GM12878 (cell line): ENCODE measurements at regions not wholly inside any gene's neighbourhood (a gene's known extent, or its start where the extent isn't known, plus 50 kb on each side); places are given as distances from the start of the nearest gene placed in this dataset.

Experiments
- ATAC-seq: fragments of 200-7000 bp; cut with Tn5 transposase; 3 replicates; pipeline ENCODE4 v1.9.1; 2020; ENCODE audit warnings: mild to moderate bottlenecking, moderate library complexity
- BruUV-seq: library from RNA; stranded (reverse); fragments of 400-500 nt; replicated peaks from 2 replicates; lab custom pipeline; 2021; lab: Mats Ljungman, UMichigan
- CTCF ChIA-PET: fragments of 300-600 bp; sonication (Branson Sonifier 250); formaldehyde crosslinking; extraction: SDS; loops from one replicate; lab custom pipeline; 2021; ENCODE audit warnings: inconsistent platforms; lab: Yijun Ruan, JAX
- POLR2A ChIA-PET: fragments of 350-600 bp; formaldehyde crosslinking; extraction: SDS; loops from one replicate; lab custom pipeline; 2021; ENCODE audit warnings: inconsistent platforms; lab: Charles Lee
- RAD21 ChIA-PET: fragments of 300-600 bp; sonication (Branson Sonifier 250); formaldehyde crosslinking; loops from one replicate; lab custom pipeline; 2023; ENCODE audit warnings: antibody characterized with exemption; ENCODE audit not compliant: unreplicated experiment; lab: Charles Lee
- SMC1A ChIA-PET: fragments of 300-600 bp; sonication (Branson Sonifier 250); formaldehyde crosslinking; loops from one replicate; lab custom pipeline; 2023; ENCODE audit not compliant: unreplicated experiment, uncharacterized antibody; lab: Charles Lee
- DNase-seq: peaks from one replicate; pipeline ENCODE4 v3.0.0-alpha.2; 2011; ENCODE audit warnings: low read depth, low spot score
- FAIRE-seq: peaks from 3 replicates; lab custom pipeline; 2011; peaks lifted over from hg19 to GRCh38; lab: Jason Lieb, UNC
- H2AFZ ChIP-seq: 2 replicates; pipeline ENCODE4 v1.6.0; 2011; ENCODE audit warnings: low read depth, low read length, control low read depth; ENCODE audit not compliant: control insufficient read depth
- H3K27ac ChIP-seq: 2 replicates; pipeline ENCODE4 v1.5.1; 2011; ENCODE audit warnings: control low read depth; ENCODE audit not compliant: control insufficient read depth, insufficient read depth
- H3K27me3 ChIP-seq, 2 experiments: replicated peaks in 1 of 2; 2 replicates each; pipeline versions ENCODE4 v1.6.0 to v1.6.1; 2011; ENCODE audit warnings: low read length in 1 of 2; ENCODE audit not compliant: control insufficient read depth in 2 of 2, insufficient read depth in 2 of 2
- H3K36me3 ChIP-seq, 2 experiments: 2 replicates each; pipeline ENCODE4 v1.5.1; 2011; ENCODE audit warnings: low read length in 1 of 2; ENCODE audit not compliant: control insufficient read depth in 2 of 2, insufficient read depth in 2 of 2
- H3K4me1 ChIP-seq: 2 replicates; pipeline ENCODE4 v1.6.1; 2011; ENCODE audit warnings: mild to moderate bottlenecking, low read length, moderate library complexity, mixed read lengths; ENCODE audit not compliant: control insufficient read depth, insufficient read depth
- H3K4me2 ChIP-seq: 2 replicates; pipeline ENCODE4 v1.6.0; 2011; ENCODE audit warnings: control low read depth; ENCODE audit not compliant: control insufficient read depth, insufficient read depth
- H3K4me3 ChIP-seq: fragments of 200-600 bp; sonication (generic); 2 replicates; pipeline ENCODE4 v1.5.1; 2016
- H3K79me2 ChIP-seq: 2 replicates; pipeline ENCODE4 v1.6.0; 2011; ENCODE audit warnings: low read length; ENCODE audit not compliant: control insufficient read depth, insufficient read depth
- H3K9ac ChIP-seq: 2 replicates; pipeline ENCODE4 v1.8.0; 2011; ENCODE audit warnings: low read length, control low read depth, mixed read lengths; ENCODE audit not compliant: control insufficient read depth, insufficient read depth
- H3K9me3 ChIP-seq: replicated peaks from 3 replicates; pipeline ENCODE4 v1.5.1; 2011; ENCODE audit warnings: mild to moderate bottlenecking, low read length; ENCODE audit not compliant: control insufficient read depth, insufficient read depth
- H4K20me1 ChIP-seq: 2 replicates; pipeline ENCODE4 v1.6.0; 2011; ENCODE audit not compliant: control insufficient read depth, insufficient read depth
- ATF7 ChIP-seq: fragments of 450-650 bp; IDR thresholded peaks from 2 replicates; pipeline ENCODE4 v1.6.1; 2016; ENCODE audit warnings: low read depth, mild to moderate bottlenecking
- BACH1 ChIP-seq: fragments of 450-650 bp; IDR thresholded peaks from 2 replicates; pipeline ENCODE4 v1.6.1; 2017; ENCODE audit warnings: mild to moderate bottlenecking, borderline replicate concordance
- BMI1 ChIP-seq: fragments of 450-650 bp; IDR thresholded peaks from 2 replicates; pipeline ENCODE4 v1.6.1; 2016; ENCODE audit warnings: mild to moderate bottlenecking, moderate library complexity, borderline replicate concordance
- EGR1 ChIP-seq, 2 experiments: IDR thresholded peaks; 1 replicate in 1 of 2; 2 replicates in 1 of 2; pipeline ENCODE4 v1.6.1; 2011 to 2012; ENCODE audit warnings: low read depth in 2 of 2, low read length in 2 of 2, borderline replicate concordance in 1 of 2, mild to moderate bottlenecking in 1 of 2, moderate library complexity in 1 of 2
- ESRRA ChIP-seq: IDR thresholded peaks from 2 replicates; pipeline ENCODE4 v1.6.1; 2012; ENCODE audit warnings: mild to moderate bottlenecking, low read length, improper control_type of control experiment
- IRF5 ChIP-seq: fragments of 450-650 bp; IDR thresholded peaks from 2 replicates; pipeline ENCODE4 v1.6.1; 2017; ENCODE audit warnings: borderline replicate concordance
- MYB ChIP-seq: fragments of 150-350 bp; IDR thresholded peaks from 2 replicates; pipeline ENCODE4 v1.6.1; 2014; ENCODE audit warnings: mild to moderate bottlenecking, low read depth, low read length, borderline replicate concordance
- PML ChIP-seq: IDR thresholded peaks from 2 replicates; pipeline ENCODE4 v1.6.1; 2012; ENCODE audit warnings: low read length, inconsistent platforms
- SMAD1 ChIP-seq: fragments of 450-650 bp; IDR thresholded peaks from 2 replicates; pipeline ENCODE4 v1.6.1; 2018; ENCODE audit warnings: mild to moderate bottlenecking, low read depth; ENCODE audit not compliant: partially characterized antibody
- SMARCA5 ChIP-seq: fragments of 450-650 bp; IDR thresholded peaks from 2 replicates; pipeline ENCODE4 v1.6.1; 2017; ENCODE audit warnings: mild to moderate bottlenecking
- ZBTB4 ChIP-seq: fragments of 450-650 bp; formaldehyde crosslinking; IDR thresholded peaks from 2 replicates; pipeline ENCODE4 v1.4.0; 2022; ENCODE audit warnings: mild to moderate bottlenecking, moderate library complexity
- ZNF384 ChIP-seq: IDR thresholded peaks from 2 replicates; pipeline ENCODE4 v1.6.1; 2012; ENCODE audit warnings: low read depth, mild to moderate bottlenecking, low read length, improper control_type of control experiment, borderline replicate concordance
- WGBS: methylation state at CpG from one replicate; pipeline ENCODE4 v1.1.6; 2016; ENCODE audit warnings: low lambda C conversion rate; ENCODE audit not compliant: insufficient replicate concordance, insufficient coverage; ENCODE audit errors: missing lambda C conversion rate; 5-methylcytosine and 5-hydroxymethylcytosine counted together
- in situ Hi-C: fragments of 300-500 bp; cut with MboI; formaldehyde crosslinking; loops from 9 replicates; pipeline ENCODE4 v1.14.3; 2018; ENCODE audit warnings: mixed read lengths
- intact Hi-C: fragments of 100-400 bp; cut with micrococcal nuclease; formaldehyde crosslinking; loops from one replicate; pipeline ENCODE4 v1.14.2; 2022; ENCODE audit not compliant: unreplicated experiment

- TF ChIP-seq SMARCA5: no peak
- no peak for TF ChIP-seq ATF7
- no peak for TF ChIP-seq IRF5
- no peak for TF ChIP-seq EGR1 (IDR thresholded peaks at IDR 0.05; ENCODE audit: borderline replicate concordance in 1 of 2, low read depth in 2 of 2, low read length in 2 of 2)
- TF ChIP-seq PML: no peak
- no peak for TF ChIP-seq ZNF384
- TF ChIP-seq MYB: no peak
- TF ChIP-seq ESRRA: no peak
- no peak for TF ChIP-seq SMAD1
- no peak for TF ChIP-seq ZBTB4 (CRISPR knock-in tag)
- no peak for TF ChIP-seq BMI1
- TF ChIP-seq BACH1: no peak
- 0% methylated on average over 3 of the region's 3 CpGs for WGBS
- Histone ChIP-seq H3K79me2 (no peaks in the 10 kb centered on the region), H3K27ac (no peak overlapping the region), H3K9me3 (no peaks in the 10 kb centered on the region), H4K20me1 (no peaks in the 10 kb centered on the region), H3K9ac (no peak overlapping the region), H3K4me2 (no peak overlapping the region), H3K27me3 (no peaks in the 10 kb centered on the region), H2AFZ (no peak overlapping the region), H3K4me3 (no peak overlapping the region), H3K4me1 (no peaks in the 10 kb centered on the region), H3K36me3 (no peaks in the 10 kb centered on the region)
- no peak for DNase-seq
- in situ Hi-C loops (loop anchor here (5.0 kb wide), 1 partner anchor 297 kb away; no protein-coding TSS in a partner anchor), intact Hi-C loops (loop anchor here (5.0 kb wide), 4 partner anchors 68 to 762 kb away; no protein-coding TSS in a partner anchor)
- ChIA-PET RAD21 (interaction anchor here (0.6 kb wide), 1 partner anchor 1755 kb away, joined by 3 read pairs; no protein-coding TSS in a partner anchor), SMC1A (interaction anchor here (0.7 to 1.5 kb wide), 4 partner anchors 8 to 306 kb away, joined by 3 to 5 read pairs (median 4); no protein-coding TSS in a partner anchor), POLR2A (no interaction called here), CTCF (interaction anchor here (0.7 kb wide), 1 partner anchor 304 kb away, joined by 3 read pairs; no protein-coding TSS in a partner anchor)
- no TSS peak for BruUV-seq
- no peak for ATAC-seq
- no peak for FAIRE-seq
These were observed 73.4 kb upstream of the ITPRID1 start for GRCh38 chr7:31440511-31440910.
